Mesenteric fat pad (tissue), 1 donor: ENCODE measurements at regions not wholly inside any gene's neighbourhood (a gene's known extent, or its start where the extent isn't known, plus 50 kb on each side); places are given as distances from the start of the nearest gene placed in this dataset.

Experiments used
- DNase-seq: peaks from one replicate; pipeline ENCODE4 v3.0.0-alpha.2; 2020; ENCODE audit warnings: low spot score
- donor health status: DM: yes; HTN: yes; CAD: no.

- no peak for DNase-seq
Measured at GRCh38 chr4:154107337-154107736, 318.5 kb upstream of the SFRP2 start.

DNA sequence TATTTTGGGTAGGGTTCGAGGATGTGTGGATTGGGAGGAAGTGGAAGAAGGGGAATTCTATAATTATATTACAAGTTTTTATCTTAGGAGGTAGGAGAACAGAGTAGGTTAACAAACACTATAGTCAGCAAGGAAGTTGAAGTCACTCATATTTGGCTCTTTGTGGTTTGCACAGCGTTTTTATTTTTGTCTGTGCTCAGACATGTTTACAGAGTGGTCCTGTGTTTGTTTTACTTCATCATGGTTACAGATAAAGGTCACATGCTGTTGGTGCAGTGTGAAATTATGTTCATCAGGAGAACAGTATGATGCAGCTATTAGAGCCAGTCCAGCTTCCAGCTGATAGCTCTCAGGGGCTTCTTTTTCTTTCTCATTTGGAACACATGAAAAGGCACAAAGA, 299.9 kb upstream of the SFRP2 start:
- DNase-seq = no peak

DNA sequence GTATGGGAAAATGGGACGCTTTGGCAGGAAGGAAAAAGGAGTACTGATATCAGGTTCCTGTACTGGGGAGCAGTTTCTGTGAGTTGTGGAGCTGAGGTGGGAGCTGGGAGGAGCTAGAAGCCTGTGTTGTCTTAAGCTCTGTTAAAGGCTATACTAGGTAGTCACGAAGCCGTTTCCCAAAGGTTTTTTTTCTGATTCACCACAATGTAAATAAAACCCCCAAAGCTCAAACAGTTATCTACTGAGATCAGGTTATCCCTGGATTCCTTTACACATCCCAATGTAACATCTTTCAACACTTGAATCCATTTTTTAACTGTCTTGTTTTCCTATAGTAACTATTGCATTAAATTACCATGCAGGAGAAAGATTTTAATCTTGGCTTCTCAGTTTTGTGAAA, 297.4 kb upstream of the SFRP2 start:
- no peak for DNase-seq

DNA sequence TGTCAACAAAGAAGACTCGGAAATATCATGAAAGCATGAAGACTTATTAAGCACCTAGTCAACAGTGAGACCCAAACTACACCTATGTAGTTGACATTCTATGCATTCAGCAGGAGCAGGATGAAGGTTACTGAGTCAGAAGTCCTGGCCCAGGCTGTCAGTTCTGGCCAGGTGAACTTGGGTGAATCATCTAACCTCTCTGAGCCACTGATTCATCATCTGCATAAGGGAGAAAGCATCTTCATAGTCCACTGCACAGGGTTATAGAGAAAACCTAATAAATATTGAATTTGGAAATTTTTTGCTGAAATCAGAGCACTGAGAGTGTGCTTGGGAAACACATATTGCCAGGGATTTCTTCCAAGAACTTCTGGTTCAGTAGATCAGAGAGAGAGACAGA, 296.0 kb upstream of the SFRP2 start:
- DNase-seq = no peak

DNA sequence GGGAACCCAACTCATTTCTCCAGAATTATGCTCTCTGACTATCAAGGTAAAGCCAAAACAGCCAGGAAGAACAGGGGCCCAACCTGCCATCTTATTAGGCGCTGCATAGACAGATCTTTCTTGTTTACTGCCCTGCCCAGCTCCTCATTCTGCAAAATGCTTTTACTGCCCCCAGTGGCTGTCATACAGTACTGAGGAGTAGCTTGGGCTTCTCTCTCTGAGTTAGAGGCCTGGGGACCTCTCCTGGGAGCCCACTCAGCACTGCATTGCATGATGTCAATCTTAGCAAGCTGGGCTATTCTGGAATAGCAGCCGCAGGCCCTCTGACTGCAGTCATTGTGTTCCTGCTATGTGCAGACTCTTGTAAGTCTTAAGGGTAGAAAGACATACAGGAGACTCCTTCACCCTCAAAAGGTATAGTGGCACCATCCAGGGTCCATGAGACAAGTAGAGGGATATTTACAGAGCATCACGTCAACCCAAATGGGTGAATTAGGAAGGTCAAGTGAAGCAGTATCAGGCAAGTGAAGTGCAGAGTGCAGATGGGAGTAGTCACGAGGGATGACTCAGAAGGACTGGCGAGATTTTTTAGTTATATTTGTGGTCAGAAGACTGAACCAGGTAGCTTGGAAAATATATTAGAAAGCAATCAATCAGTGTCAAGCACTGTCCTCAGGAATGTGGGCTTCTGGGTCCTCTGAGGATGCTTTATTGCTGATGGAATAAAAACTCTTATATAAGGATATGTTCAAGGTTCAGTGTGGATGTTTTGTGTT, 294.1 kb upstream of the SFRP2 start:
- DNase-seq = no peak

- no peak for DNase-seq
Measured at GRCh38 chr4:154081391-154081790, 292.5 kb upstream of the SFRP2 start.

DNA sequence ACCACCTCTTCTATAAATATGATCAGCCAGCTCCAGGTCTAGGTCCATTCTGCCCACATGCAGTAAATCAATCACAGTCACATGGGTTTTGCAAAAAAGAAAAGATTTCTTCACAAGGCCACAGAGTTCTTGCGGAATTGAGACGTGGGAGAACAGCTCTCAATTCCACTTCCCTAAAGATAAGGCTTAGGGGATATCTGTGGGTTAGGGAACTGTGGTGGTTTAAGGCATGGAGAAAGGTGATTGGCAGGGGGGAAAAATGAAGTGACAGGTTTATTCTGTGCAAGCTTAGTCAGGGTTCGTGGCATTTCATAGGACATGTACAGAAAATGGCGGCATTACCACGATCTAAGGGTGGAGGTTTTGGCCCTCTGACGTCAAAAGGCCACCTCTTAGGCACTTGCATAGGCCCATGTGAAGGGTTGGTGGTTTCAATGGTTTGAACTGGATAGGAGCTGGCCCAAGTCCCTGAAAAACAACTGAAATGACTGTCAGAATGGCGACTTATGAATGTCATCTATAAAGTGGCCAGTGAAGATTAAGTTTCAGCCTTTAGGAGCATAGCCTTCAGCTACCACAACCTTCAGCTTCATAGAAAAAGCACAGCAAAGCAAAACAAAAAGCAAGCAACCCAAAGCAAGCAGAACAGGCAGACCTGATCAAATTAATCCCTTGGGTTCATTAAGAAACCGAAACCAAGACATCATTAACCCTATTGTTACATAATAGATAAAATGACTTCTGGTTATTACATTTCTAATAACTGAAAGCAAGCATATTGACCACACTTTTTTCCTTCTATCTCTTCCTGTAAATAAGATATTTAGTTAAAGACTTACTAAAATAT, 289.8 kb upstream of the SFRP2 start:
- no peak for DNase-seq

DNA sequence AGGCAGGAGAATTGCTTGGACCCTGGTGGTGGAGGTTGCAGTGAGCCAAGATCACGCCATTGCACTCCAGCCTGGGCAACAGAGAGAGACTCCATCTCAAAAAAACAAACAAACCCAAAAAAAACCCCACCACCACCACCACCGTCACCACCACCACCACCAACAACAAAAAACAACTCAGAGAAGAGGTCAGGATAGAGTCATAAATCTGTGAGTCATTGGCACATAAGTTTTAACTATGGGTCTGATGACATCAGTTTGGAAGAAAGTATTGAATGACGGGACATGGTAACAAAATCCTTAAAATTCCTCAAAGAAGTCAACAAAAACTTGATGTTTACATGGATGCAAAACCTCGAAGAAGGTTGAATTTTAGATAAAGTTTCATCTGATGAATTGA, 288.0 kb upstream of the SFRP2 start:
- no peak for DNase-seq

- DNase-seq = no peak
Measured at GRCh38 chr4:154073107-154073822, 284.4 kb upstream of the SFRP2 start.

GRCh38 chr4:154067786-154068185, 278.9 kb upstream of the SFRP2 start:
- no peak for DNase-seq

DNA sequence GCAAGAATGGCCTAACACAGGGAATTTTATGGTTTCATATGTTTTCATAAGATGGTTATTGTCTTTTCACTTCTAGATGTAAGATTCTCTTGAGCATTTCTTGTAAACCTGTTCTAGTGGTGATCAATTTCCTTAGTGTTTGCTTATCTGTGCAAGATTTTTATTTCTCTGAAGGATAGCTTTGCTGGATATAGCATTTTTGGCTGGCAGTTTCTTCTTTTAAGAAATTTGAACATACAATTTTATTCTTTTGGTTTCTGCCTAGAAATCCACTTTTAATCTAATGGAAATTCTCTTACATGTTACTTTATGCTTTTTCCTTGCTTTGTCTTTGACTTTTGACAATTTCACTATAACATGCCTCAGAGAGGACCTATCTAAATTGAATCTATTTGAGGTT, 276.5 kb upstream of the SFRP2 start:
- no peak for DNase-seq

GRCh38 chr4:154064244-154064643, 275.4 kb upstream of the SFRP2 start:
- DNase-seq = no peak

- no peak for DNase-seq
Measured at GRCh38 chr4:154049457-154050181, 260.7 kb upstream of the SFRP2 start.

DNA sequence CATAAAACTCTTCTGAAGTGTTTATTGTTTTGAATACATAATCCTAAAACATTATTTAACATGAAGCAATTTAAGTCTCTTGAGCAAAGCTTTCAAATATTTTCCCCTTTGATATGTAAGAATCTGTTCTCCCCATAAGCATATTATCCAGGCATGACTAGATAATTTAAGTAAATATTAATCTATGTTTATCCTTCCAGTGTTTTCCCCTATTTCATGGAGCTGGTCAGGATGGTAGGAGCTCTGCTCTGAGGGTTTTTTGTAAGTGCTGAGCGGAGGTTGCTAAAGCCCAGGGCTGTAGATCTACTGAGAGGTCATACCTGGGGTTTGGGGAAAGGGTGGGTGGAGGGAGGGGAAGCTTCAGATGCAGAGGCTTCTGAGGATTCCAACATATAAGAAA, 258.9 kb upstream of the SFRP2 start:
- no peak for DNase-seq

GRCh38 chr4:154044742-154045485, 256.0 kb upstream of the SFRP2 start:
- no peak for DNase-seq

GRCh38 chr4:154044108-154044531, 255.2 kb upstream of the SFRP2 start:
- no peak for DNase-seq

GRCh38 chr4:154041640-154042039, 252.8 kb upstream of the SFRP2 start:
- no peak for DNase-seq

DNA sequence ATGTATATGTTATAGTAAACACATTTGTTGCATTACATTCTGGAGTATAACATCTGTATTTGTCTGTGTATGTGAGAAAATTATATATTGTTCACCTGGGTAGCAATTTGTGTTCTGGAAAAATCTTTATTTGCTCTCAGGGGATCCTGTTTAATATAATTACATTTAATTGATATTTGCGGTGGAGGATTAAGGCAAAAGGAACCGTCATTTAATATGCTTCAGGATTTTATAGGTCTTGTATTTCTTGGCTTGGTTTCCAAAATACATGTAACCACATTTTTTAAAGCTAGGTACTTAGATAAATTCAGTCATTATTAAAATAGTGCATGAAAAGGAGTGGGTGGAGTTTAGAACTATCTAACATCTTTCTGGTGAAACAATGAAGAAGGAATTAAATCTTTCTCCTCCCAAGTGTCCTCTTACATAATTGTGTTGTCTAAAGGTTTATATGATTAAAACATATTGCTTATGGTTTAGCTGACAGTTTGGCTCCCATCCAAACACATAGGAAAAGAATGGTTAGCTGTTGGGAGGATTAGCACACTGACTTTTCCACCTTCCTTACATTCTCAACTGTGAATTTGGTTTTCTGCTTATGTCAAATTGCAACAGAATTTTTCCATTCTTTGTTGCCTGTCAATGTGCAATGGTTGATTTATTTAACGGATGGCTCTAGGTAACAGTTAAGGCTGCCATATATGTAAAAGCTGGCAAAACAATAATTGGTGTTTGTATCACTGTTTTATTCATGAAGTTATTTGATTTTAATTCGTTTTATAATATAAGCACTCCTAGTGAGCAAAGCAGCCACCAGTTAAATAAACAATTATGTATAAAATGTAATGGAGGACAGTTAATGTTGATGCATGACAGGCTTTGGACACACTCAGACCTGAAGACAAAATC, 250.8 kb upstream of the SFRP2 start:
- DNase-seq = no peak

GRCh38 chr4:154036856-154037255, 248.0 kb upstream of the SFRP2 start:
- DNase-seq = no peak

DNA sequence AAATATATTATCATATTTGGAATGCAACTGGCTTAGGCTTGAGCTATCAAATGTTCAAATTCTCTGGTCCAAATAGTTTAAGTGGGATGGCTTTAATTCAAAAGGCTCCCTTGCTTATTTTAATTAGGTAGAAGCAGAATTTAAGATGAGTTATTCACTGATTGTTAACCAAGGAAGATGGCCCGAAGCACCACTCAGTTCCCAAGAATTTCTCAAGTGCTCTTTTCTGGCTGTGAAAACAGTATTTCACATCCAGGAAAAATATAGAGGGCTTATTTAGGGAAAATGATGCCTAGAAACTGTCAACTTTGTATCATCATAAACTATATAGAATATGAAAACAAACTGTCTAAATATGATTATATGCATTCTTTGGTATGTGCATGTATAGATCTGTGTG, 246.5 kb upstream of the SFRP2 start:
- no peak for DNase-seq
